CD14-positive monocyte (primary cell): ENCODE measurements at regions not wholly inside any gene's neighbourhood (a gene's known extent, or its start where the extent isn't known, plus 50 kb on each side); places are given as distances from the start of the nearest gene placed in this dataset.

Experiments used
- DNase-seq, 3 donors: peaks; one replicate each; pipeline ENCODE4 v3.0.0-alpha.2; 2011 to 2022
- H2AFZ ChIP-seq: 2 replicates; pipeline ENCODE4 v1.6.0; 2012; ENCODE audit warnings: mild to moderate bottlenecking, low read depth, low read length, inconsistent platforms; ENCODE audit not compliant: insufficient read depth, poor library complexity, severe bottlenecking
- H3K27ac ChIP-seq, 2 donors: 1 replicate in 1 of 2; 2 replicates in 1 of 2; pipeline ENCODE4 v1.5.1; 2012 to 2013; ENCODE audit warnings: low read length in 2 of 2, control low read depth in 1 of 2, inconsistent platforms in 1 of 2, low read depth in 1 of 2, mild to moderate bottlenecking in 1 of 2
- H3K27me3 ChIP-seq, 2 donors: one replicate each; pipeline versions ENCODE4 v1.6.0 to v1.6.1; 2011 to 2013; ENCODE audit warnings: low read length in 2 of 2; ENCODE audit not compliant: control insufficient read depth in 2 of 2, insufficient read depth in 2 of 2
- H3K36me3 ChIP-seq, 2 donors: replicated peaks in 1 of 2; 1 replicate in 1 of 2; 2 replicates in 1 of 2; pipeline versions ENCODE4 v1.5.1 to v1.6.1; 2012 to 2013; ENCODE audit warnings: low read length in 2 of 2, control low read depth in 1 of 2, inconsistent platforms in 1 of 2, mild to moderate bottlenecking in 1 of 2; ENCODE audit not compliant: insufficient read depth in 2 of 2, control insufficient read depth in 1 of 2
- H3K4me1 ChIP-seq, 2 donors: 1 replicate in 1 of 2; 2 replicates in 1 of 2; pipeline versions ENCODE4 v1.5.1 to v1.6.1; 2012 to 2013; ENCODE audit warnings: low read length in 2 of 2, control low read depth in 1 of 2, inconsistent platforms in 1 of 2, mild to moderate bottlenecking in 1 of 2, moderate library complexity in 1 of 2; ENCODE audit not compliant: insufficient read depth in 2 of 2, control insufficient read depth in 1 of 2
- H3K4me2 ChIP-seq: replicated peaks from 2 replicates; pipeline ENCODE3; 2012; ENCODE audit warnings: low read length, moderate library complexity, mild to moderate bottlenecking; ENCODE audit not compliant: poor library complexity, severe bottlenecking; ENCODE audit errors: extremely low read depth
- H3K4me3 ChIP-seq, 3 experiments: fragments of 200-600 bp in 1 of 3; sonication (generic) in 1 of 3; replicated peaks in 1 of 3; 1 replicate in 2 of 3; 2 replicates in 1 of 3; pipeline ENCODE4 v1.5.1; 2011 to 2013; ENCODE audit warnings: low read length in 3 of 3, mild to moderate bottlenecking in 3 of 3, control low read depth in 2 of 3, low read depth in 2 of 3, inconsistent platforms in 1 of 3, moderate library complexity in 1 of 3
- H3K79me2 ChIP-seq: 2 replicates; pipeline ENCODE4 v1.6.0; 2012; ENCODE audit warnings: mild to moderate bottlenecking, control low read depth, inconsistent platforms, low read length, moderate library complexity; ENCODE audit not compliant: insufficient read depth
- H3K9ac ChIP-seq: 2 replicates; pipeline ENCODE4 v1.6.0; 2017; ENCODE audit warnings: low read length, mild to moderate bottlenecking; ENCODE audit not compliant: insufficient read depth, poor library complexity, severe bottlenecking
- H3K9me3 ChIP-seq, 2 donors: replicated peaks in 1 of 2; 1 replicate in 1 of 2; 2 replicates in 1 of 2; pipeline versions ENCODE4 v1.5.1 to v1.6.1; 2012 to 2013; ENCODE audit warnings: low read length in 2 of 2, control low read depth in 1 of 2; ENCODE audit not compliant: control insufficient read depth in 1 of 2, insufficient read depth in 1 of 2
- H4K20me1 ChIP-seq: 2 replicates; pipeline ENCODE4 v1.6.0; 2012; ENCODE audit warnings: mild to moderate bottlenecking, low read length, control low read depth, moderate library complexity; ENCODE audit not compliant: insufficient read depth
- H3K27ac Mint-ChIP-seq, 7 donors: one replicate each; pipeline ENCODE4 v1.8.0; 2020; ENCODE audit warnings: mild to moderate bottlenecking in 7 of 7, mixed read lengths in 7 of 7, moderate library complexity in 6 of 7, inconsistent platforms in 2 of 7
- H3K27me3 Mint-ChIP-seq, 3 donors: one replicate each; pipeline ENCODE4 v1.8.0; 2021 to 2022; ENCODE audit warnings: low read depth in 3 of 3, mild to moderate bottlenecking in 3 of 3, mixed read lengths in 3 of 3, moderate library complexity in 3 of 3, inconsistent platforms in 1 of 3
- H3K36me3 Mint-ChIP-seq, 2 donors: one replicate each; pipeline ENCODE4 v1.8.0; 2020; ENCODE audit warnings: mixed read lengths in 2 of 2, inconsistent platforms in 1 of 2, mild to moderate bottlenecking in 1 of 2
- H3K4me1 Mint-ChIP-seq: one replicate; pipeline ENCODE4 v1.8.0; 2020; ENCODE audit warnings: mild to moderate bottlenecking, mixed read lengths
- H3K4me3 Mint-ChIP-seq, 2 donors: one replicate each; pipeline ENCODE4 v1.8.0; 2020; ENCODE audit warnings: mild to moderate bottlenecking in 2 of 2, mixed read lengths in 2 of 2, moderate library complexity in 1 of 2
- H3K9me3 Mint-ChIP-seq, 7 donors: one replicate each; pipeline ENCODE4 v1.8.0; 2020 to 2022; ENCODE audit warnings: mixed read lengths in 7 of 7, mild to moderate bottlenecking in 6 of 7, moderate library complexity in 6 of 7, inconsistent platforms in 2 of 7
- WGBS: methylation state at CpG from one replicate; pipeline ENCODE4 v1.1.5; 2013; ENCODE audit warnings: missing lambda C conversion rate; ENCODE audit not compliant: insufficient coverage; 5-methylcytosine and 5-hydroxymethylcytosine counted together
- intact Hi-C, 2 donors: fragments of 100-400 bp; cut with micrococcal nuclease; formaldehyde crosslinking; loops; one replicate each; pipeline versions ENCODE4 v1.15.0 to v1.15.1; 2023
- TF ChIP-seq, protein P1 (sequence below): fragments of 200-600 bp; IDR thresholded peaks from one replicate; pipeline ENCODE4 v1.8.0; 2022; ENCODE audit warnings: antibody characterized with exemption, mild to moderate bottlenecking

DNA sequence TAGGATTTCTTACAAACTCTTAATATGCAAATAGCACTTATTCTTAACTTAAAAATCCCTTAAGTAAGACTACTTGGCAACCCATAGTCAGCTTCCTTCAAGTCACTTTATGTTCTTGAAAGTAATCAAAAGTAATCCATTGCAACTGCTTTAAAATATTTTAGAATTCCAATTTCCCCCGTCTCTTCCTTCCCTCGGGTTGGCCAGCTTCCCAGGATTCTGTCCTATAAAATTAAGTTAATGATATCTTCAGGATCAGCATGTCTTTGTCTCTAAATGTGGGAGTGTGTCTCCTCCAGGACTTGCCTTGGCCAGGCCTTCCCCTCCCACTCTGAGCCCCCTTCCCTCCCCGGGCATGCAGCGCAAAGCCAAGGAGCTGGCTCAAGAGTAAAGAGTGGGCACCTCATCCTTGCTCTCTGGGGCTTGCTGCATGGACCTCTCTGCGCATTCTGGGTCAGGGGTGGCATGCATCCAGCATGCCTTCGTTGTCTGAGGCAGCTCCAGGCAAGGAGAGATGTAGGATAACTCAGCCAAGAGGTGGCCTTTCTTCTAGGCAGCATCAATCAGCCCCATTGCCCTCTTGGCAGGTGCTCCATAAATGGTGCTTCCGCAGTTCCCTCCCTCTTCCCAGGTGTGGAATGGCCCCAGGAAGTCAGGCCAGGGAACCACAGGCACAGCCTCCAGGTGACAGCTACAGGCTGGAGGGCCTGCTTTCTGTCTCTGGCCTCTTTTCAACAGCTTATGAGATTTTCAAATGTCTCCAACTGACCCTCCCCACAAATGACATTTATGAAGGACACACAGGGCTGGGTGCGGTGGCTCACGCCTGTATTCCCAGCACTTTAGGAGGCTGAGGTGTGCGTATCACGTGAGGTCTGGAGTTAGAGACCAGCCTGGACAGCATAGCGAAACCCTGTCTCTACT is 108.7 kb upstream of the ALDH1A3 start:
- no peak overlapping the region for H3K4me3 Mint-ChIP-seq
- no peak for DNase-seq
- no peak overlapping the region for H3K4me2 ChIP-seq
- WGBS: 100% methylated on average over 7 of the region's 12 CpGs
- H3K9ac ChIP-seq: no peak overlapping the region
- H3K79me2 ChIP-seq: no peaks in the 10 kb centered on the region
- intact Hi-C loops: no loop called here
- H3K27me3 Mint-ChIP-seq: peaks cover 6 to 13% (median 10%) of the 10 kb centered on the region in 3 donors
- H3K36me3 Mint-ChIP-seq: no peaks in the 10 kb centered on the region
- H3K4me1 Mint-ChIP-seq: no peaks in the 10 kb centered on the region
- H2AFZ ChIP-seq: no peak overlapping the region
- H3K9me3 Mint-ChIP-seq: peaks cover 0 to 3% (median 0%) of the 10 kb centered on the region in 7 donors
- peak overlapping the region in 1 of 7 donors; percentile 50 for H3K27ac Mint-ChIP-seq
- H3K27me3 ChIP-seq: no peaks in the 10 kb centered on the region
- TF ChIP-seq, protein P1, sequence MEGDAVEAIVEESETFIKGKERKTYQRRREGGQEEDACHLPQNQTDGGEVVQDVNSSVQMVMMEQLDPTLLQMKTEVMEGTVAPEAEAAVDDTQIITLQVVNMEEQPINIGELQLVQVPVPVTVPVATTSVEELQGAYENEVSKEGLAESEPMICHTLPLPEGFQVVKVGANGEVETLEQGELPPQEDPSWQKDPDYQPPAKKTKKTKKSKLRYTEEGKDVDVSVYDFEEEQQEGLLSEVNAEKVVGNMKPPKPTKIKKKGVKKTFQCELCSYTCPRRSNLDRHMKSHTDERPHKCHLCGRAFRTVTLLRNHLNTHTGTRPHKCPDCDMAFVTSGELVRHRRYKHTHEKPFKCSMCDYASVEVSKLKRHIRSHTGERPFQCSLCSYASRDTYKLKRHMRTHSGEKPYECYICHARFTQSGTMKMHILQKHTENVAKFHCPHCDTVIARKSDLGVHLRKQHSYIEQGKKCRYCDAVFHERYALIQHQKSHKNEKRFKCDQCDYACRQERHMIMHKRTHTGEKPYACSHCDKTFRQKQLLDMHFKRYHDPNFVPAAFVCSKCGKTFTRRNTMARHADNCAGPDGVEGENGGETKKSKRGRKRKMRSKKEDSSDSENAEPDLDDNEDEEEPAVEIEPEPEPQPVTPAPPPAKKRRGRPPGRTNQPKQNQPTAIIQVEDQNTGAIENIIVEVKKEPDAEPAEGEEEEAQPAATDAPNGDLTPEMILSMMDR: no peak
- H3K9me3 ChIP-seq: no peaks in the 10 kb centered on the region
- no peaks in the 10 kb centered on the region for H3K4me1 ChIP-seq
- H3K36me3 ChIP-seq: no peaks in the 10 kb centered on the region
- no peaks in the 10 kb centered on the region for H4K20me1 ChIP-seq
- no peak overlapping the region for H3K27ac ChIP-seq
- H3K4me3 ChIP-seq: no peak overlapping the region

DNA sequence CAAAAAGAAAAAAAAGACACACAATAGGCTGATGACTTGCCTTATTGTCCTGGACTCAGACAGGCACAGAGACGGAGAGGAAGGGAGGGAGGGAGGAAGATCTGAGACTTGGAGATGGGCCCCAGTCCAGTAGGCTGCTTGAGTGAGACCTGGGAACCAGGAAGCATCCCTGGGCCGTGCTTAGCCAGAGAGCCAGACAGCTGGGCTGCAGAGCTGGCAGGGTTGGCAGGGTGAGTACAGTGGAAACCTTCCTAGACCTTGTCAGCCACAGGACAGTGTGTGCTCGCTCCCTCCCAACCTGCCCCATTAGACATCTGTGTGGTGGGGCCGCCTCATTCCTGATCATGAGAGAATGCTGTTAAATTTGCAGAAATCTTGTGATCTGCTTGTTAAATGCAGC is 107.9 kb upstream of the ALDH1A3 start:
- Histone ChIP-seq H3K27ac (no peak overlapping the region), H3K36me3 (no peaks in the 10 kb centered on the region), H3K4me2 (no peak overlapping the region), H3K79me2 (no peaks in the 10 kb centered on the region), H3K27me3 (no peaks in the 10 kb centered on the region), H3K9ac (no peak overlapping the region), H3K9me3 (no peaks in the 10 kb centered on the region), H2AFZ (no peak overlapping the region), H3K4me3 (no peak overlapping the region), H4K20me1 (no peaks in the 10 kb centered on the region), H3K4me1 (no peaks in the 10 kb centered on the region)
- 92% methylated on average over 1 of the region's 4 CpGs for WGBS
- no peak overlapping the region for H3K27ac Mint-ChIP-seq
- DNase-seq: no peak
- TF ChIP-seq, protein P1: no peak
- H3K27me3 Mint-ChIP-seq: peaks cover 1 to 11% (median 4%) of the 10 kb centered on the region in 3 donors
- no peak overlapping the region for H3K4me3 Mint-ChIP-seq
- peaks cover 0 to 3% (median 0%) of the 10 kb centered on the region in 7 donors for H3K9me3 Mint-ChIP-seq
- no peaks in the 10 kb centered on the region for H3K4me1 Mint-ChIP-seq
- intact Hi-C loops: no loop called here
- no peaks in the 10 kb centered on the region for H3K36me3 Mint-ChIP-seq
